GM12878 (cell line): ENCODE measurements at regions not wholly inside any gene's neighbourhood (a gene's known extent, or its start where the extent isn't known, plus 50 kb on each side); places are given as distances from the start of the nearest gene placed in this dataset.

Experiments
- ATAC-seq: fragments of 200-7000 bp; cut with Tn5 transposase; 3 replicates; pipeline ENCODE4 v1.9.1; 2020; ENCODE audit warnings: mild to moderate bottlenecking, moderate library complexity
- BruUV-seq: library from RNA; stranded (reverse); fragments of 400-500 nt; replicated peaks from 2 replicates; lab custom pipeline; 2021; lab: Mats Ljungman, UMichigan
- CTCF ChIA-PET: fragments of 300-600 bp; sonication (Branson Sonifier 250); formaldehyde crosslinking; extraction: SDS; loops from one replicate; lab custom pipeline; 2021; ENCODE audit warnings: inconsistent platforms; lab: Yijun Ruan, JAX
- POLR2A ChIA-PET: fragments of 350-600 bp; formaldehyde crosslinking; extraction: SDS; loops from one replicate; lab custom pipeline; 2021; ENCODE audit warnings: inconsistent platforms; lab: Charles Lee
- RAD21 ChIA-PET: fragments of 300-600 bp; sonication (Branson Sonifier 250); formaldehyde crosslinking; loops from one replicate; lab custom pipeline; 2023; ENCODE audit warnings: antibody characterized with exemption; ENCODE audit not compliant: unreplicated experiment; lab: Charles Lee
- SMC1A ChIA-PET: fragments of 300-600 bp; sonication (Branson Sonifier 250); formaldehyde crosslinking; loops from one replicate; lab custom pipeline; 2023; ENCODE audit not compliant: unreplicated experiment, uncharacterized antibody; lab: Charles Lee
- DNase-seq: peaks from one replicate; pipeline ENCODE4 v3.0.0-alpha.2; 2011; ENCODE audit warnings: low read depth, low spot score
- FAIRE-seq: peaks from 3 replicates; lab custom pipeline; 2011; peaks lifted over from hg19 to GRCh38; lab: Jason Lieb, UNC
- H2AFZ ChIP-seq: 2 replicates; pipeline ENCODE4 v1.6.0; 2011; ENCODE audit warnings: low read depth, low read length, control low read depth; ENCODE audit not compliant: control insufficient read depth
- H3K27ac ChIP-seq: 2 replicates; pipeline ENCODE4 v1.5.1; 2011; ENCODE audit warnings: control low read depth; ENCODE audit not compliant: control insufficient read depth, insufficient read depth
- H3K27me3 ChIP-seq, 2 experiments: replicated peaks in 1 of 2; 2 replicates each; pipeline versions ENCODE4 v1.6.0 to v1.6.1; 2011; ENCODE audit warnings: low read length in 1 of 2; ENCODE audit not compliant: control insufficient read depth in 2 of 2, insufficient read depth in 2 of 2
- H3K36me3 ChIP-seq, 2 experiments: 2 replicates each; pipeline ENCODE4 v1.5.1; 2011; ENCODE audit warnings: low read length in 1 of 2; ENCODE audit not compliant: control insufficient read depth in 2 of 2, insufficient read depth in 2 of 2
- H3K4me1 ChIP-seq: 2 replicates; pipeline ENCODE4 v1.6.1; 2011; ENCODE audit warnings: mild to moderate bottlenecking, low read length, moderate library complexity, mixed read lengths; ENCODE audit not compliant: control insufficient read depth, insufficient read depth
- H3K4me2 ChIP-seq: 2 replicates; pipeline ENCODE4 v1.6.0; 2011; ENCODE audit warnings: control low read depth; ENCODE audit not compliant: control insufficient read depth, insufficient read depth
- H3K4me3 ChIP-seq: fragments of 200-600 bp; sonication (generic); 2 replicates; pipeline ENCODE4 v1.5.1; 2016
- H3K79me2 ChIP-seq: 2 replicates; pipeline ENCODE4 v1.6.0; 2011; ENCODE audit warnings: low read length; ENCODE audit not compliant: control insufficient read depth, insufficient read depth
- H3K9ac ChIP-seq: 2 replicates; pipeline ENCODE4 v1.8.0; 2011; ENCODE audit warnings: low read length, control low read depth, mixed read lengths; ENCODE audit not compliant: control insufficient read depth, insufficient read depth
- H3K9me3 ChIP-seq: replicated peaks from 3 replicates; pipeline ENCODE4 v1.5.1; 2011; ENCODE audit warnings: mild to moderate bottlenecking, low read length; ENCODE audit not compliant: control insufficient read depth, insufficient read depth
- H4K20me1 ChIP-seq: 2 replicates; pipeline ENCODE4 v1.6.0; 2011; ENCODE audit not compliant: control insufficient read depth, insufficient read depth
- CHD4 ChIP-seq: fragments of 200-600 bp; sonication (generic); IDR thresholded peaks from 2 replicates; pipeline ENCODE4 v1.6.1; 2016; ENCODE audit warnings: mild to moderate bottlenecking
- JUNB ChIP-seq: IDR thresholded peaks from 2 replicates; pipeline ENCODE4 v1.6.1; 2016; ENCODE audit warnings: antibody characterized with exemption, mild to moderate bottlenecking
- KLF5 ChIP-seq: fragments of 450-650 bp; IDR thresholded peaks from 2 replicates; pipeline ENCODE4 v1.6.1; 2014; ENCODE audit warnings: mild to moderate bottlenecking; ENCODE audit not compliant: partially characterized antibody
- NR2C2 ChIP-seq: IDR thresholded peaks from 2 replicates; pipeline ENCODE4 v1.6.1; 2011; ENCODE audit warnings: borderline replicate concordance, low read depth; ENCODE audit not compliant: control insufficient read depth, insufficient read length
- NRF1 ChIP-seq: conservative IDR thresholded peaks from 2 replicates; pipeline ENCODE4 v1.6.1; 2011; ENCODE audit warnings: mild to moderate bottlenecking, low read depth, low read length, improper control_type of control experiment
- POLR2AphosphoS5 ChIP-seq: IDR thresholded peaks from 2 replicates; pipeline ENCODE4 v1.6.1; 2011; ENCODE audit warnings: mild to moderate bottlenecking, low read length, inconsistent platforms
- RB1 ChIP-seq: fragments of 450-650 bp; formaldehyde crosslinking; IDR thresholded peaks from 2 replicates; pipeline ENCODE4 v1.6.1; 2017; ENCODE audit warnings: mild to moderate bottlenecking, borderline replicate concordance
- STAT1 ChIP-seq: fragments of 450-650 bp; conservative IDR thresholded peaks from 2 replicates; pipeline ENCODE4 v1.6.1; 2014; ENCODE audit warnings: antibody characterized with exemption, mild to moderate bottlenecking
- TCF12 ChIP-seq: IDR thresholded peaks from 2 replicates; pipeline ENCODE4 v1.6.1; 2011; ENCODE audit warnings: low read depth, mild to moderate bottlenecking, low read length
- WGBS: methylation state at CpG from one replicate; pipeline ENCODE4 v1.1.6; 2016; ENCODE audit warnings: low lambda C conversion rate; ENCODE audit not compliant: insufficient replicate concordance, insufficient coverage; ENCODE audit errors: missing lambda C conversion rate; 5-methylcytosine and 5-hydroxymethylcytosine counted together
- in situ Hi-C: fragments of 300-500 bp; cut with MboI; formaldehyde crosslinking; loops from 9 replicates; pipeline ENCODE4 v1.14.3; 2018; ENCODE audit warnings: mixed read lengths
- intact Hi-C: fragments of 100-400 bp; cut with micrococcal nuclease; formaldehyde crosslinking; loops from one replicate; pipeline ENCODE4 v1.14.2; 2022; ENCODE audit not compliant: unreplicated experiment
- TF ChIP-seq, protein P1 (sequence below): IDR thresholded peaks from 2 replicates; pipeline ENCODE4 v1.6.1; 2012; ENCODE audit warnings: improper control_type of control experiment, low read depth, low read length; ENCODE audit not compliant: insufficient replicate concordance
- TF ChIP-seq, protein P2 (sequence below): fragments of 450-650 bp; IDR thresholded peaks from 2 replicates; pipeline ENCODE4 v1.6.1; 2014; ENCODE audit warnings: mild to moderate bottlenecking
- TF ChIP-seq, protein P3 (sequence below): fragments of 450-650 bp; formaldehyde crosslinking; IDR thresholded peaks from 2 replicates; pipeline ENCODE4 v1.4.0; 2020; ENCODE audit warnings: mild to moderate bottlenecking, moderate library complexity

DNA sequence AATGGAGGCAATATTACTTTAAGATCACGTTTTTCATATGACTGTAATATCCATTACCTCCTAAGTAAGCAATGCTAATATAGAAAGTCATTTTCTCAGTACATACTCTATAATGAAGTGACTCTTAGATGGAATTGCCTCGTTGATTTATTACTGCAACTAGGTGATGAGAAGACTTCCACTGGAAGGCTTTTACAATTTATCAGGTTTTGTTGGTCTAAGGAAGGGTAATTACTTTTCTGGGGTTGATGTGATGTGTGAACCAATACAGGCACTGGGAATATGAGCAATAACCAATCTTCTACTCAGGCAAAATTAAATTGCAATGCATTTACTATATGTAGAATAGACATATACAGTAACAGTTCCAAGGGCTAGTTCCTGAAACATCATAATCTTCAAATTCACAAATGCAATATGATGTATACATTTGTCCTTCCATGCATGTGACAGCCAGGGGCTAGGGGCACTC lies 635.0 kb downstream of the QKI start:
- BruUV-seq, result no TSS peak
- intact Hi-C loops, result no loop called here
- Histone ChIP-seq H4K20me1 (no peaks in the 10 kb centered on the region), H3K79me2 (no peaks in the 10 kb centered on the region), H3K27ac (no peak overlapping the region), H3K27me3 (no peaks in the 10 kb centered on the region), H3K9ac (no peak overlapping the region), H2AFZ (no peak overlapping the region), H3K36me3 (no peaks in the 10 kb centered on the region), H3K9me3 (no peaks in the 10 kb centered on the region), H3K4me3 (no peak overlapping the region), H3K4me2 (no peak overlapping the region), H3K4me1 (no peaks in the 10 kb centered on the region)
- FAIRE-seq (no peak), DNase-seq (no peak), ATAC-seq (no peak)
- in situ Hi-C loops, result no loop called here
- ChIA-PET RAD21 (no interaction called here), CTCF (no interaction called here), POLR2A (no interaction called here), SMC1A (no interaction called here)
- WGBS, result 2% methylated on average over 2 of the region's 2 CpGs
- TF ChIP-seq RB1 (no peak), STAT1 (no peak), JUNB (no peak), POLR2AphosphoS5 (no peak), KLF5 (no peak), TCF12 (no peak), NRF1 (no peak), NR2C2 (no peak), CHD4 (no peak)
- TF ChIP-seq, protein P1, sequence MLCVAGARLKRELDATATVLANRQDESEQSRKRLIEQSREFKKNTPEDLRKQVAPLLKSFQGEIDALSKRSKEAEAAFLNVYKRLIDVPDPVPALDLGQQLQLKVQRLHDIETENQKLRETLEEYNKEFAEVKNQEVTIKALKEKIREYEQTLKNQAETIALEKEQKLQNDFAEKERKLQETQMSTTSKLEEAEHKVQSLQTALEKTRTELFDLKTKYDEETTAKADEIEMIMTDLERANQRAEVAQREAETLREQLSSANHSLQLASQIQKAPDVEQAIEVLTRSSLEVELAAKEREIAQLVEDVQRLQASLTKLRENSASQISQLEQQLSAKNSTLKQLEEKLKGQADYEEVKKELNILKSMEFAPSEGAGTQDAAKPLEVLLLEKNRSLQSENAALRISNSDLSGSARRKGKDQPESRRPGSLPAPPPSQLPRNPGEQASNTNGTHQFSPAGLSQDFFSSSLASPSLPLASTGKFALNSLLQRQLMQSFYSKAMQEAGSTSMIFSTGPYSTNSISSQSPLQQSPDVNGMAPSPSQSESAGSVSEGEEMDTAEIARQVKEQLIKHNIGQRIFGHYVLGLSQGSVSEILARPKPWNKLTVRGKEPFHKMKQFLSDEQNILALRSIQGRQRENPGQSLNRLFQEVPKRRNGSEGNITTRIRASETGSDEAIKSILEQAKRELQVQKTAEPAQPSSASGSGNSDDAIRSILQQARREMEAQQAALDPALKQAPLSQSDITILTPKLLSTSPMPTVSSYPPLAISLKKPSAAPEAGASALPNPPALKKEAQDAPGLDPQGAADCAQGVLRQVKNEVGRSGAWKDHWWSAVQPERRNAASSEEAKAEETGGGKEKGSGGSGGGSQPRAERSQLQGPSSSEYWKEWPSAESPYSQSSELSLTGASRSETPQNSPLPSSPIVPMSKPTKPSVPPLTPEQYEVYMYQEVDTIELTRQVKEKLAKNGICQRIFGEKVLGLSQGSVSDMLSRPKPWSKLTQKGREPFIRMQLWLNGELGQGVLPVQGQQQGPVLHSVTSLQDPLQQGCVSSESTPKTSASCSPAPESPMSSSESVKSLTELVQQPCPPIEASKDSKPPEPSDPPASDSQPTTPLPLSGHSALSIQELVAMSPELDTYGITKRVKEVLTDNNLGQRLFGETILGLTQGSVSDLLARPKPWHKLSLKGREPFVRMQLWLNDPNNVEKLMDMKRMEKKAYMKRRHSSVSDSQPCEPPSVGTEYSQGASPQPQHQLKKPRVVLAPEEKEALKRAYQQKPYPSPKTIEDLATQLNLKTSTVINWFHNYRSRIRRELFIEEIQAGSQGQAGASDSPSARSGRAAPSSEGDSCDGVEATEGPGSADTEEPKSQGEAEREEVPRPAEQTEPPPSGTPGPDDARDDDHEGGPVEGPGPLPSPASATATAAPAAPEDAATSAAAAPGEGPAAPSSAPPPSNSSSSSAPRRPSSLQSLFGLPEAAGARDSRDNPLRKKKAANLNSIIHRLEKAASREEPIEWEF, result no peak
- TF ChIP-seq, protein P2, sequence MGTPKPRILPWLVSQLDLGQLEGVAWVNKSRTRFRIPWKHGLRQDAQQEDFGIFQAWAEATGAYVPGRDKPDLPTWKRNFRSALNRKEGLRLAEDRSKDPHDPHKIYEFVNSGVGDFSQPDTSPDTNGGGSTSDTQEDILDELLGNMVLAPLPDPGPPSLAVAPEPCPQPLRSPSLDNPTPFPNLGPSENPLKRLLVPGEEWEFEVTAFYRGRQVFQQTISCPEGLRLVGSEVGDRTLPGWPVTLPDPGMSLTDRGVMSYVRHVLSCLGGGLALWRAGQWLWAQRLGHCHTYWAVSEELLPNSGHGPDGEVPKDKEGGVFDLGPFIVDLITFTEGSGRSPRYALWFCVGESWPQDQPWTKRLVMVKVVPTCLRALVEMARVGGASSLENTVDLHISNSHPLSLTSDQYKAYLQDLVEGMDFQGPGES, result no peak
- TF ChIP-seq, protein P3, sequence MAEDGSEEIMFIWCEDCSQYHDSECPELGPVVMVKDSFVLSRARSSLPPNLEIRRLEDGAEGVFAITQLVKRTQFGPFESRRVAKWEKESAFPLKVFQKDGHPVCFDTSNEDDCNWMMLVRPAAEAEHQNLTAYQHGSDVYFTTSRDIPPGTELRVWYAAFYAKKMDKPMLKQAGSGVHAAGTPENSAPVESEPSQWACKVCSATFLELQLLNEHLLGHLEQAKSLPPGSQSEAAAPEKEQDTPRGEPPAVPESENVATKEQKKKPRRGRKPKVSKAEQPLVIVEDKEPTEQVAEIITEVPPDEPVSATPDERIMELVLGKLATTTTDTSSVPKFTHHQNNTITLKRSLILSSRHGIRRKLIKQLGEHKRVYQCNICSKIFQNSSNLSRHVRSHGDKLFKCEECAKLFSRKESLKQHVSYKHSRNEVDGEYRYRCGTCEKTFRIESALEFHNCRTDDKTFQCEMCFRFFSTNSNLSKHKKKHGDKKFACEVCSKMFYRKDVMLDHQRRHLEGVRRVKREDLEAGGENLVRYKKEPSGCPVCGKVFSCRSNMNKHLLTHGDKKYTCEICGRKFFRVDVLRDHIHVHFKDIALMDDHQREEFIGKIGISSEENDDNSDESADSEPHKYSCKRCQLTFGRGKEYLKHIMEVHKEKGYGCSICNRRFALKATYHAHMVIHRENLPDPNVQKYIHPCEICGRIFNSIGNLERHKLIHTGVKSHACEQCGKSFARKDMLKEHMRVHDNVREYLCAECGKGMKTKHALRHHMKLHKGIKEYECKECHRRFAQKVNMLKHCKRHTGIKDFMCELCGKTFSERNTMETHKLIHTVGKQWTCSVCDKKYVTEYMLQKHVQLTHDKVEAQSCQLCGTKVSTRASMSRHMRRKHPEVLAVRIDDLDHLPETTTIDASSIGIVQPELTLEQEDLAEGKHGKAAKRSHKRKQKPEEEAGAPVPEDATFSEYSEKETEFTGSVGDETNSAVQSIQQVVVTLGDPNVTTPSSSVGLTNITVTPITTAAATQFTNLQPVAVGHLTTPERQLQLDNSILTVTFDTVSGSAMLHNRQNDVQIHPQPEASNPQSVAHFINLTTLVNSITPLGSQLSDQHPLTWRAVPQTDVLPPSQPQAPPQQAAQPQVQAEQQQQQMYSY (CRISPR knock-in tag), result no peak
